GM21723 (cell line): ENCODE measurements at regions not wholly inside any gene's neighbourhood (a gene's known extent, or its start where the extent isn't known, plus 50 kb on each side); places are given as distances from the start of the nearest gene placed in this dataset.

Source experiments
- ATAC-seq: cut with Tn5 transposase; IDR thresholded peaks from one replicate; pipeline ENCODE4 v1.9.1; 2021; ENCODE audit warnings: mild to moderate bottlenecking, moderate library complexity; ENCODE audit not compliant: unreplicated experiment

GRCh38 chr12:90333424-90333823, 621.6 kb downstream of the CCER1 start:
- ATAC-seq, result no peak

GRCh38 chr12:90331821-90332220, 623.2 kb downstream of the CCER1 start:
- ATAC-seq, result no peak

- no peak for ATAC-seq
Observed at GRCh38 chr12:90331262-90331661, 622.6 kb upstream of the ATP2B1 start.

GRCh38 chr12:90327793-90328743, 619.4 kb upstream of the ATP2B1 start:
- ATAC-seq, result no peak

GRCh38 chr12:90323217-90323616, 614.6 kb upstream of the ATP2B1 start:
- ATAC-seq, result no peak

GRCh38 chr12:90322006-90322405, 613.4 kb upstream of the ATP2B1 start:
- no peak for ATAC-seq

- no peak for ATAC-seq
Observed at GRCh38 chr12:90321369-90321768, 612.7 kb upstream of the ATP2B1 start.

GRCh38 chr12:90311561-90311960, 602.9 kb upstream of the ATP2B1 start:
- no peak for ATAC-seq

GRCh38 chr12:90305379-90305778, 596.7 kb upstream of the ATP2B1 start:
- ATAC-seq, result no peak

GRCh38 chr12:90304231-90304630, 595.6 kb upstream of the ATP2B1 start:
- no peak for ATAC-seq

- ATAC-seq, result no peak
Observed at GRCh38 chr12:90303771-90304170, 595.1 kb upstream of the ATP2B1 start.

- ATAC-seq, result no peak
Observed at GRCh38 chr12:90301561-90302133, 593.0 kb upstream of the ATP2B1 start.

GRCh38 chr12:90301095-90301494, 592.5 kb upstream of the ATP2B1 start:
- no peak for ATAC-seq

- peak; percentile 28 for ATAC-seq
Observed at GRCh38 chr12:90299666-90300065, 591.0 kb upstream of the ATP2B1 start.

- peak; percentile 99 for ATAC-seq
Observed at GRCh38 chr12:90299121-90299520, 590.5 kb upstream of the ATP2B1 start.

GRCh38 chr12:90298289-90298948, 589.8 kb upstream of the ATP2B1 start:
- no peak for ATAC-seq

- no peak for ATAC-seq
Observed at GRCh38 chr12:90295858-90296257, 587.2 kb upstream of the ATP2B1 start.

GRCh38 chr12:90292183-90292582, 583.5 kb upstream of the ATP2B1 start:
- no peak for ATAC-seq

- ATAC-seq, result no peak
Observed at GRCh38 chr12:90290980-90291975, 582.6 kb upstream of the ATP2B1 start.

- ATAC-seq, result no peak
Observed at GRCh38 chr12:90287585-90287984, 578.9 kb upstream of the ATP2B1 start.
